ENCODE measurements at regions not wholly inside any gene's neighbourhood (a gene's known extent, or its start where the extent isn't known, plus 50 kb on each side); places are given as distances from the start of the nearest gene placed in this dataset.

DNA sequence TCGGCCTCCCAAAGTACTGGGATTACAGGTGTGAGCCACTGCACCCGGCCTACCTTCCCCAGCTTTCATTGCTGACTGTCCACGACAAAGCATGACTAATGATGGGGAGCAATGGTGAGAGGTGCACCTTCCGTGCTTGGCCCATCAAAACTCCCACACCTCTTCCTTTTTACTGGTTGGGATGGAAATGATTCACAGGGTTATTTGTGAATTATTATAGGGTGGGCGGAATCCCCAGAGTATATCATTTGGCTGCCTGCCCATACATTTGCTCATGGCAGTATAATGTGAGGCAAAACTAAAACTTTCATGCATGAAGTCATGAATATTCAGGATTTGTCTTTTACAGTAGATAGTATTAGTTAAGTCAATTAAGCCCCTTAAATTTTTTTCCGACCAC is 334.2 kb upstream of the NETO1 start:
- intact Hi-C loops (cut with DNase I) = no loop called here
- H3K27me3 ChIP-seq = no peaks in the 10 kb centered on the region
- no peaks in the 10 kb centered on the region for H3K36me3 ChIP-seq
- no peaks in the 10 kb centered on the region for H3K4me1 ChIP-seq
- TF ChIP-seq POLR2AphosphoS5 (IDR thresholded peaks at IDR 0.05; ENCODE audit: insufficient read depth in 1 of 2, low read depth in 1 of 2) = no peak
- TF ChIP-seq, protein P1, sequence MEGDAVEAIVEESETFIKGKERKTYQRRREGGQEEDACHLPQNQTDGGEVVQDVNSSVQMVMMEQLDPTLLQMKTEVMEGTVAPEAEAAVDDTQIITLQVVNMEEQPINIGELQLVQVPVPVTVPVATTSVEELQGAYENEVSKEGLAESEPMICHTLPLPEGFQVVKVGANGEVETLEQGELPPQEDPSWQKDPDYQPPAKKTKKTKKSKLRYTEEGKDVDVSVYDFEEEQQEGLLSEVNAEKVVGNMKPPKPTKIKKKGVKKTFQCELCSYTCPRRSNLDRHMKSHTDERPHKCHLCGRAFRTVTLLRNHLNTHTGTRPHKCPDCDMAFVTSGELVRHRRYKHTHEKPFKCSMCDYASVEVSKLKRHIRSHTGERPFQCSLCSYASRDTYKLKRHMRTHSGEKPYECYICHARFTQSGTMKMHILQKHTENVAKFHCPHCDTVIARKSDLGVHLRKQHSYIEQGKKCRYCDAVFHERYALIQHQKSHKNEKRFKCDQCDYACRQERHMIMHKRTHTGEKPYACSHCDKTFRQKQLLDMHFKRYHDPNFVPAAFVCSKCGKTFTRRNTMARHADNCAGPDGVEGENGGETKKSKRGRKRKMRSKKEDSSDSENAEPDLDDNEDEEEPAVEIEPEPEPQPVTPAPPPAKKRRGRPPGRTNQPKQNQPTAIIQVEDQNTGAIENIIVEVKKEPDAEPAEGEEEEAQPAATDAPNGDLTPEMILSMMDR (IDR thresholded peaks at IDR 0.05) = no peak
- TF ChIP-seq POLR2A (IDR thresholded peaks at IDR 0.05) = no peak
- H3K9me3 ChIP-seq = no peaks in the 10 kb centered on the region
- no peak overlapping the region for H3K4me3 ChIP-seq
- no peak overlapping the region for H3K27ac ChIP-seq
- DNase-seq (ENCODE audit: extremely low spot score in 2 of 2) = no peak

DNA sequence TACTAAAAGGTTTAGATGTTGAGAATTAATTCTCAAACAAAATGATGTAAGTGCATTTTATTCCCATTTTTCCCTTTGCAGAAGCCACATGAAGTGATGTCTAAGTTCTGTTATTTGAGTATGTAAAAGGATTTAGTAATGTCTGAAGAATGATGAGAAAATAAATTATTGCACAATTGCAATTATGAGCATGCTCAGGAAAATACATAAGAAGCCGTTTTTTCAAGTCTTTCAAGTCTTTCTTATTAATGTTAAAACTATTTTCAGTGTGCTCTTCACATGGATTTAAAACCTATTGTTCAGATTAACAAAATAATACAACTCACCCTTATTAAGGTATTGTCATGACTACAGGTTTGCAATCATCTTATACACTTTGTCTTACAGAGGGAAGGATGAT is 331.4 kb upstream of the NETO1 start:
- Histone ChIP-seq H3K36me3 (no peaks in the 10 kb centered on the region), H3K27me3 (no peaks in the 10 kb centered on the region), H3K9me3 (no peaks in the 10 kb centered on the region), H3K4me3 (no peak overlapping the region), H3K27ac (no peak overlapping the region), H3K4me1 (no peaks in the 10 kb centered on the region)
- DNase-seq (ENCODE audit: extremely low spot score in 2 of 2) = no peak
- intact Hi-C loops (cut with DNase I) = no loop called here
- TF ChIP-seq, protein P1 (IDR thresholded peaks at IDR 0.05) = no peak
- no peak for TF ChIP-seq POLR2A (IDR thresholded peaks at IDR 0.05)
- no peak for TF ChIP-seq POLR2AphosphoS5 (IDR thresholded peaks at IDR 0.05; ENCODE audit: insufficient read depth in 1 of 2, low read depth in 1 of 2)

DNA sequence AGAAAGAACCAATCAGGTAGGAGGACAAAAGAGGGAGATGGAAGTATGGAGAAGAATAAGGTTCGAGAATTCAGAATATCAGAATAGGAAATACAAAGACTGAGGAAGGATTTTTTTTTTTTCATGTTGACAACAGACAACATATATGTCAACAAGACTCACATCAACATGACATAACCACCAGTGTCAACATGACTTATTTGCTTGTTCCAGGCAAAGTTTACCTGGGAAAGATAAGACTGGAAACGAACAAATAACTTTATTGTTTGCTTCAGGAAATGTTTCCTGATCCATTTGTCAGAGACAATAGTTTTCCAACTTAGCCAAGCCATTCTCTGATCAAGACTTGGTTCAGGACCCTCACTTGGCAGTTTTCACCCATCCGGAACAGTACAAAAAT is 321.9 kb upstream of the NETO1 start:
- TF ChIP-seq POLR2A (IDR thresholded peaks at IDR 0.05) (no peak), POLR2AphosphoS5 (IDR thresholded peaks at IDR 0.05; ENCODE audit: insufficient read depth in 1 of 2, low read depth in 1 of 2) (no peak)
- TF ChIP-seq, protein P1 (IDR thresholded peaks at IDR 0.05) = no peak
- no peak for DNase-seq (ENCODE audit: extremely low spot score in 2 of 2)
- intact Hi-C loops (cut with DNase I) = no loop called here

DNA sequence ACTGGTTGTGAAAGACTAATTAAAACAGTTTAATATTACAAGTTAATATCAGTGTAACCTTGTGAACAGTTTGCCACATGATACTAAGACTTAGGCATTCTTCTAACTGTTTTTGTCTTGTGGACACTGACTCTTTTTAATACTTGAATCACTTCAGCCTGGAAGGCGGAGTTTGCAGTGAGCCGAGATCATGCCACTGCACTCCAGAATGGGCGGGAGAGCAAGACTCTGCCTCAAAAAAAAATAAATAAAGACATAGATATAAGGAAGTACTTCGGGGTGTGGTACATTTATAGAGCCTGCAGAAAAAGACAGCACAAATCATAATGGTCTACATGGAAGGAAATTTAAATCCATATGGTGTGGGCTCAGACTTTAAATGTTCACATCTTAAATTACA is 300.4 kb upstream of the NETO1 start:
- H3K27ac ChIP-seq = no peak overlapping the region
- no peak overlapping the region for H3K4me3 ChIP-seq
- no peaks in the 10 kb centered on the region for H3K9me3 ChIP-seq
- intact Hi-C loops (cut with DNase I) = no loop called here
- DNase-seq (ENCODE audit: extremely low spot score in 2 of 2) = no peak
- TF ChIP-seq, protein P1 (IDR thresholded peaks at IDR 0.05) = no peak
- no peak for TF ChIP-seq POLR2A (IDR thresholded peaks at IDR 0.05)
- TF ChIP-seq POLR2AphosphoS5 (IDR thresholded peaks at IDR 0.05; ENCODE audit: insufficient read depth in 1 of 2, low read depth in 1 of 2) = no peak
- no peaks in the 10 kb centered on the region for H3K4me1 ChIP-seq
- no peaks in the 10 kb centered on the region for H3K27me3 ChIP-seq
- no peaks in the 10 kb centered on the region for H3K36me3 ChIP-seq

More for the DNA sequence above, 321.9 kb upstream of the NETO1 start:
- Histone ChIP-seq H3K4me3 (no peak overlapping the region), H3K9me3 (no peaks in the 10 kb centered on the region), H3K27me3 (no peaks in the 10 kb centered on the region), H3K4me1 (no peaks in the 10 kb centered on the region), H3K36me3 (no peaks in the 10 kb centered on the region), H3K27ac (no peak overlapping the region)

DNA sequence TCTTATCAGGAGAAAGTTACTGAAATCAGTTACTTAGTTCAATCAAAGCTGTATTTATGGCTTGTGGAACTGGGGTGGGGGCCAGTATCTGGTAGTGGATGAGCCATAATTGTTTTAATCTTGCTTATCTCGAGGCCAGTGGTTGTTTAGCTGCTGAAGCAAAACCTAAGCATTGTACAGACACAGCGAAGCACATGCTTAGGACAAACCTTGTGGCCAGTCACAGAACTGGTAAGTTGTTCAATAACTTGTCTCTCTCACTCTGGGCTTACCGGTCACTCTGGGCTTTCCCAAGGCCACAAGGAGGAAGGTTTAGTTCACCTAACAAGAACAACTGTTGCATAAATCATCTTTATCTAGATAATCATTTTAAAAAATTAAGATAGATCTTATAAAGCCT is 296.6 kb upstream of the NETO1 start:
- Histone ChIP-seq H3K27me3 (no peaks in the 10 kb centered on the region), H3K27ac (no peak overlapping the region), H3K9me3 (no peaks in the 10 kb centered on the region), H3K4me3 (no peak overlapping the region), H3K4me1 (no peaks in the 10 kb centered on the region), H3K36me3 (no peaks in the 10 kb centered on the region)
- no peak for TF ChIP-seq POLR2A (IDR thresholded peaks at IDR 0.05)
- TF ChIP-seq, protein P1 (IDR thresholded peaks at IDR 0.05) = no peak
- no peak for TF ChIP-seq POLR2AphosphoS5 (IDR thresholded peaks at IDR 0.05; ENCODE audit: insufficient read depth in 1 of 2, low read depth in 1 of 2)
- intact Hi-C loops (cut with DNase I) = no loop called here
- DNase-seq (ENCODE audit: extremely low spot score in 2 of 2) = no peak

Data from vagina (tissue), 2 donors.